OCI-LY1 (cell line): ENCODE measurements at regions not wholly inside any gene's neighbourhood (a gene's known extent, or its start where the extent isn't known, plus 50 kb on each side); places are given as distances from the start of the nearest gene placed in this dataset.

Experiments used
- CTCF ChIP-seq: fragments of 200-600 bp; sonication (generic), shearing (Covaris generic); IDR thresholded peaks from 2 replicates; pipeline ENCODE4 v1.5.1; 2017; ENCODE audit warnings: mild to moderate bottlenecking, antibody characterized with exemption, low read length, moderate library complexity, mixed read lengths
- EZH2 ChIP-seq: fragments of 200-600 bp; sonication (generic), shearing (Covaris generic); IDR thresholded peaks from 2 replicates; pipeline ENCODE4 v1.8.0; 2017; ENCODE audit warnings: borderline replicate concordance, mixed run types, mild to moderate bottlenecking, antibody characterized with exemption, low read length, moderate library complexity, mixed read lengths

- no peak for TF ChIP-seq CTCF
- TF ChIP-seq EZH2: no peak
Observed at GRCh38 chr12:90828621-90829020, 126.4 kb downstream of the CCER1 start.
